ENCODE measurements at regions not wholly inside any gene's neighbourhood (a gene's known extent, or its start where the extent isn't known, plus 50 kb on each side); places are given as distances from the start of the nearest gene placed in this dataset.

DNA sequence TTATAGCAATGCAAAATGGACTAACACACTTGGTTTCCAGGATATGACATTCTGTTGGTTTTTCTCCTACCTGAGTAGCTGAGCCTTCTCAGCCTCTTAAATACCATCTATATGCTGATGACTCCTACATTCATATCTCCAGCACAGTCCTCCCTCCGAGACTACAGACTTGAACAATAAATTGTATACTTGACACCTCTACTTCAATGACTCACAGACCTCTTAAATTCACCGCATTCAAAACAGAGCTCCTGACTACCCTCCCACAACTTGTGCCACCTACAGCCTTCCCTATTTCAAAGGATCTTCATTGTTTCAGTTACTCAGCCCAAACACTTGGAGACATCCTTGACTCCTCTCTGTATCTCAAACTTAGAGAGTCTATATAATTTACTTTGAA lies 66.8 kb upstream of the ASB17 start (continued):
- TF ChIP-seq, protein P1, sequence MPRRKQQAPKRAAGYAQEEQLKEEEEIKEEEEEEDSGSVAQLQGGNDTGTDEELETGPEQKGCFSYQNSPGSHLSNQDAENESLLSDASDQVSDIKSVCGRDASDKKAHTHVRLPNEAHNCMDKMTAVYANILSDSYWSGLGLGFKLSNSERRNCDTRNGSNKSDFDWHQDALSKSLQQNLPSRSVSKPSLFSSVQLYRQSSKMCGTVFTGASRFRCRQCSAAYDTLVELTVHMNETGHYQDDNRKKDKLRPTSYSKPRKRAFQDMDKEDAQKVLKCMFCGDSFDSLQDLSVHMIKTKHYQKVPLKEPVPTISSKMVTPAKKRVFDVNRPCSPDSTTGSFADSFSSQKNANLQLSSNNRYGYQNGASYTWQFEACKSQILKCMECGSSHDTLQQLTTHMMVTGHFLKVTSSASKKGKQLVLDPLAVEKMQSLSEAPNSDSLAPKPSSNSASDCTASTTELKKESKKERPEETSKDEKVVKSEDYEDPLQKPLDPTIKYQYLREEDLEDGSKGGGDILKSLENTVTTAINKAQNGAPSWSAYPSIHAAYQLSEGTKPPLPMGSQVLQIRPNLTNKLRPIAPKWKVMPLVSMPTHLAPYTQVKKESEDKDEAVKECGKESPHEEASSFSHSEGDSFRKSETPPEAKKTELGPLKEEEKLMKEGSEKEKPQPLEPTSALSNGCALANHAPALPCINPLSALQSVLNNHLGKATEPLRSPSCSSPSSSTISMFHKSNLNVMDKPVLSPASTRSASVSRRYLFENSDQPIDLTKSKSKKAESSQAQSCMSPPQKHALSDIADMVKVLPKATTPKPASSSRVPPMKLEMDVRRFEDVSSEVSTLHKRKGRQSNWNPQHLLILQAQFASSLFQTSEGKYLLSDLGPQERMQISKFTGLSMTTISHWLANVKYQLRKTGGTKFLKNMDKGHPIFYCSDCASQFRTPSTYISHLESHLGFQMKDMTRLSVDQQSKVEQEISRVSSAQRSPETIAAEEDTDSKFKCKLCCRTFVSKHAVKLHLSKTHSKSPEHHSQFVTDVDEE (CRISPR knock-in tag; IDR thresholded peaks at IDR 0.05): no peak
- TF ChIP-seq TCF4 (CRISPR knock-in tag; IDR thresholded peaks at IDR 0.05; ENCODE audit: borderline replicate concordance): no peak
- TF ChIP-seq, protein P2, sequence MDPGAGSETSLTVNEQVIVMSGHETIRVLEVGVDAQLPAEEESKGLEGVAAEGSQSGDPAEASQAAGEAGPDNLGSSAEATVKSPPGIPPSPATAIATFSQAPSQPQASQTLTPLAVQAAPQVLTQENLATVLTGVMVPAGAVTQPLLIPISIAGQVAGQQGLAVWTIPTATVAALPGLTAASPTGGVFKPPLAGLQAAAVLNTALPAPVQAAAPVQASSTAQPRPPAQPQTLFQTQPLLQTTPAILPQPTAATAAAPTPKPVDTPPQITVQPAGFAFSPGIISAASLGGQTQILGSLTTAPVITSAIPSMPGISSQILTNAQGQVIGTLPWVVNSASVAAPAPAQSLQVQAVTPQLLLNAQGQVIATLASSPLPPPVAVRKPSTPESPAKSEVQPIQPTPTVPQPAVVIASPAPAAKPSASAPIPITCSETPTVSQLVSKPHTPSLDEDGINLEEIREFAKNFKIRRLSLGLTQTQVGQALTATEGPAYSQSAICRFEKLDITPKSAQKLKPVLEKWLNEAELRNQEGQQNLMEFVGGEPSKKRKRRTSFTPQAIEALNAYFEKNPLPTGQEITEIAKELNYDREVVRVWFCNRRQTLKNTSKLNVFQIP (CRISPR knock-in tag; IDR thresholded peaks at IDR 0.05; ENCODE audit: borderline replicate concordance, low read depth): no peak
- no peak for TF ChIP-seq GLIS3 (CRISPR knock-in tag; IDR thresholded peaks at IDR 0.05)
- no peak for TF ChIP-seq BACH2 (CRISPR knock-in tag; IDR thresholded peaks at IDR 0.05; ENCODE audit: borderline replicate concordance)
- no peak for TF ChIP-seq ZFP30 (CRISPR knock-in tag; IDR thresholded peaks at IDR 0.05)
- no peak for TF ChIP-seq ZNF8 (CRISPR knock-in tag; IDR thresholded peaks at IDR 0.05)

DNA sequence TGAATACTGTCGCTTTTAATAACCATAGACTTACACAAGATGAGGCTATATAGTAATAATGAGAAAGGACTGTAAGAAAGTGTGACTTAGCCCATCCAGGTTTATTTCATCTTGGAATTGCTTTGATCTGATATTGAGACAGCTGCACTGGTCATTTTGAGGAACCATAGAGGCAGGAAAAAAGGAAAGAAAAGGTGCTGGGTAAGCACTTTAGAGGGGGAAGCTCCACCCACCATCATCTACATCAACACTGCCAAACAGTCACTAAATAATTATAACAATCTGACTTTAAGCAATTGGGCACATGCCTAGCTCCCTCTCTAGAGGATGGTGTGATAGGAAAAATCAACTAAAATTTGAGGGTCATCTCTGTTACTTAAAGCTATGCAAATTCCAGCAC lies 70.6 kb upstream of the ST6GALNAC3 start:
- TF ChIP-seq TCF4 (CRISPR knock-in tag; IDR thresholded peaks at IDR 0.05; ENCODE audit: borderline replicate concordance) (no peak), CSDC2 (CRISPR knock-in tag; IDR thresholded peaks at IDR 0.05) (no peak), ZFP3 (CRISPR knock-in tag; IDR thresholded peaks at IDR 0.05) (no peak), ESRRG (CRISPR knock-in tag; IDR thresholded peaks at IDR 0.05) (no peak), SNAI2 (CRISPR knock-in tag; IDR thresholded peaks at IDR 0.05) (no peak), ZNF8 (CRISPR knock-in tag; IDR thresholded peaks at IDR 0.05) (no peak), RARB (CRISPR knock-in tag; IDR thresholded peaks at IDR 0.05) (no peak), PPARA (CRISPR knock-in tag; IDR thresholded peaks at IDR 0.05; ENCODE audit: borderline replicate concordance) (no peak), ZNF565 (CRISPR knock-in tag; conservative IDR thresholded peaks at IDR 0.05; ENCODE audit: low read depth) (no peak), ZFP30 (CRISPR knock-in tag; IDR thresholded peaks at IDR 0.05) (no peak), ARNTL (CRISPR knock-in tag; IDR thresholded peaks at IDR 0.05; ENCODE audit: borderline replicate concordance, low read depth) (no peak), ZNF70 (CRISPR knock-in tag; IDR thresholded peaks at IDR 0.05) (no peak), TOX (CRISPR knock-in tag; IDR thresholded peaks at IDR 0.05; ENCODE audit: borderline replicate concordance) (no peak), GLIS3 (CRISPR knock-in tag; IDR thresholded peaks at IDR 0.05) (no peak), ZC3H10 (CRISPR knock-in tag; IDR thresholded peaks at IDR 0.05) (no peak)
- TF ChIP-seq, protein P3, sequence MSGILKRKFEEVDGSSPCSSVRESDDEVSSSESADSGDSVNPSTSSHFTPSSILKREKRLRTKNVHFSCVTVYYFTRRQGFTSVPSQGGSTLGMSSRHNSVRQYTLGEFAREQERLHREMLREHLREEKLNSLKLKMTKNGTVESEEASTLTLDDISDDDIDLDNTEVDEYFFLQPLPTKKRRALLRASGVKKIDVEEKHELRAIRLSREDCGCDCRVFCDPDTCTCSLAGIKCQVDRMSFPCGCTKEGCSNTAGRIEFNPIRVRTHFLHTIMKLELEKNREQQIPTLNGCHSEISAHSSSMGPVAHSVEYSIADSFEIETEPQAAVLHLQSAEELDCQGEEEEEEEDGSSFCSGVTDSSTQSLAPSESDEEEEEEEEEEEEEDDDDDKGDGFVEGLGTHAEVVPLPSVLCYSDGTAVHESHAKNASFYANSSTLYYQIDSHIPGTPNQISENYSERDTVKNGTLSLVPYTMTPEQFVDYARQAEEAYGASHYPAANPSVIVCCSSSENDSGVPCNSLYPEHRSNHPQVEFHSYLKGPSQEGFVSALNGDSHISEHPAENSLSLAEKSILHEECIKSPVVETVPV (CRISPR knock-in tag; IDR thresholded peaks at IDR 0.05): no peak
- TF ChIP-seq, protein P2 (CRISPR knock-in tag; IDR thresholded peaks at IDR 0.05; ENCODE audit: borderline replicate concordance, low read depth): no peak
- TF ChIP-seq, protein P1 (CRISPR knock-in tag; IDR thresholded peaks at IDR 0.05): no peak
- TF ChIP-seq, protein P4, sequence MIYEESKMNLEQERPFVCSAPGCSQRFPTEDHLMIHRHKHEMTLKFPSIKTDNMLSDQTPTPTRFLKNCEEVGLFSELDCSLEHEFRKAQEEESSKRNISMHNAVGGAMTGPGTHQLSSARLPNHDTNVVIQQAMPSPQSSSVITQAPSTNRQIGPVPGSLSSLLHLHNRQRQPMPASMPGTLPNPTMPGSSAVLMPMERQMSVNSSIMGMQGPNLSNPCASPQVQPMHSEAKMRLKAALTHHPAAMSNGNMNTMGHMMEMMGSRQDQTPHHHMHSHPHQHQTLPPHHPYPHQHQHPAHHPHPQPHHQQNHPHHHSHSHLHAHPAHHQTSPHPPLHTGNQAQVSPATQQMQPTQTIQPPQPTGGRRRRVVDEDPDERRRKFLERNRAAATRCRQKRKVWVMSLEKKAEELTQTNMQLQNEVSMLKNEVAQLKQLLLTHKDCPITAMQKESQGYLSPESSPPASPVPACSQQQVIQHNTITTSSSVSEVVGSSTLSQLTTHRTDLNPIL (CRISPR knock-in tag; IDR thresholded peaks at IDR 0.05; ENCODE audit: low read depth): no peak

More for the DNA sequence above, 70.6 kb upstream of the ST6GALNAC3 start:
- ATAC-seq: no peak
